GM12878 (cell line): ENCODE measurements at regions not wholly inside any gene's neighbourhood (a gene's known extent, or its start where the extent isn't known, plus 50 kb on each side); places are given as distances from the start of the nearest gene placed in this dataset.

Source experiments
- ATAC-seq: fragments of 200-7000 bp; cut with Tn5 transposase; 3 replicates; pipeline ENCODE4 v1.9.1; 2020; ENCODE audit warnings: mild to moderate bottlenecking, moderate library complexity
- BruUV-seq: library from RNA; stranded (reverse); fragments of 400-500 nt; replicated peaks from 2 replicates; lab custom pipeline; 2021; lab: Mats Ljungman, UMichigan
- CTCF ChIA-PET: fragments of 300-600 bp; sonication (Branson Sonifier 250); formaldehyde crosslinking; extraction: SDS; loops from one replicate; lab custom pipeline; 2021; ENCODE audit warnings: inconsistent platforms; lab: Yijun Ruan, JAX
- POLR2A ChIA-PET: fragments of 350-600 bp; formaldehyde crosslinking; extraction: SDS; loops from one replicate; lab custom pipeline; 2021; ENCODE audit warnings: inconsistent platforms; lab: Charles Lee
- RAD21 ChIA-PET: fragments of 300-600 bp; sonication (Branson Sonifier 250); formaldehyde crosslinking; loops from one replicate; lab custom pipeline; 2023; ENCODE audit warnings: antibody characterized with exemption; ENCODE audit not compliant: unreplicated experiment; lab: Charles Lee
- SMC1A ChIA-PET: fragments of 300-600 bp; sonication (Branson Sonifier 250); formaldehyde crosslinking; loops from one replicate; lab custom pipeline; 2023; ENCODE audit not compliant: unreplicated experiment, uncharacterized antibody; lab: Charles Lee
- DNase-seq: peaks from one replicate; pipeline ENCODE4 v3.0.0-alpha.2; 2011; ENCODE audit warnings: low read depth, low spot score
- FAIRE-seq: peaks from 3 replicates; lab custom pipeline; 2011; peaks lifted over from hg19 to GRCh38; lab: Jason Lieb, UNC
- H2AFZ ChIP-seq: 2 replicates; pipeline ENCODE4 v1.6.0; 2011; ENCODE audit warnings: low read depth, low read length, control low read depth; ENCODE audit not compliant: control insufficient read depth
- H3K27ac ChIP-seq: 2 replicates; pipeline ENCODE4 v1.5.1; 2011; ENCODE audit warnings: control low read depth; ENCODE audit not compliant: control insufficient read depth, insufficient read depth
- H3K27me3 ChIP-seq, 2 experiments: replicated peaks in 1 of 2; 2 replicates each; pipeline versions ENCODE4 v1.6.0 to v1.6.1; 2011; ENCODE audit warnings: low read length in 1 of 2; ENCODE audit not compliant: control insufficient read depth in 2 of 2, insufficient read depth in 2 of 2
- H3K36me3 ChIP-seq, 2 experiments: 2 replicates each; pipeline ENCODE4 v1.5.1; 2011; ENCODE audit warnings: low read length in 1 of 2; ENCODE audit not compliant: control insufficient read depth in 2 of 2, insufficient read depth in 2 of 2
- H3K4me1 ChIP-seq: 2 replicates; pipeline ENCODE4 v1.6.1; 2011; ENCODE audit warnings: mild to moderate bottlenecking, low read length, moderate library complexity, mixed read lengths; ENCODE audit not compliant: control insufficient read depth, insufficient read depth
- H3K4me2 ChIP-seq: 2 replicates; pipeline ENCODE4 v1.6.0; 2011; ENCODE audit warnings: control low read depth; ENCODE audit not compliant: control insufficient read depth, insufficient read depth
- H3K4me3 ChIP-seq: fragments of 200-600 bp; sonication (generic); 2 replicates; pipeline ENCODE4 v1.5.1; 2016
- H3K79me2 ChIP-seq: 2 replicates; pipeline ENCODE4 v1.6.0; 2011; ENCODE audit warnings: low read length; ENCODE audit not compliant: control insufficient read depth, insufficient read depth
- H3K9ac ChIP-seq: 2 replicates; pipeline ENCODE4 v1.8.0; 2011; ENCODE audit warnings: low read length, control low read depth, mixed read lengths; ENCODE audit not compliant: control insufficient read depth, insufficient read depth
- H3K9me3 ChIP-seq: replicated peaks from 3 replicates; pipeline ENCODE4 v1.5.1; 2011; ENCODE audit warnings: mild to moderate bottlenecking, low read length; ENCODE audit not compliant: control insufficient read depth, insufficient read depth
- H4K20me1 ChIP-seq: 2 replicates; pipeline ENCODE4 v1.6.0; 2011; ENCODE audit not compliant: control insufficient read depth, insufficient read depth
- BCLAF1 ChIP-seq: fragments of 450-650 bp; IDR thresholded peaks from 2 replicates; pipeline ENCODE4 v1.6.1; 2017; ENCODE audit warnings: antibody characterized with exemption, mild to moderate bottlenecking, moderate library complexity
- BMI1 ChIP-seq: fragments of 450-650 bp; IDR thresholded peaks from 2 replicates; pipeline ENCODE4 v1.6.1; 2016; ENCODE audit warnings: mild to moderate bottlenecking, moderate library complexity, borderline replicate concordance
- CEBPZ ChIP-seq: fragments of 150-350 bp; IDR thresholded peaks from 2 replicates; pipeline ENCODE4 v1.6.1; 2016; ENCODE audit warnings: low read depth, low read length
- EZH2 ChIP-seq: IDR thresholded peaks from 2 replicates; pipeline ENCODE4 v1.6.1; 2012; ENCODE audit warnings: low read depth, mild to moderate bottlenecking, control low read depth, inconsistent platforms, low read length, borderline replicate concordance; ENCODE audit not compliant: control insufficient read depth
- GABPA ChIP-seq: IDR thresholded peaks from 2 replicates; pipeline ENCODE4 v1.6.1; 2014; ENCODE audit warnings: antibody characterized with exemption, low read depth, mild to moderate bottlenecking, inconsistent platforms
- IRF4 ChIP-seq: IDR thresholded peaks from 2 replicates; pipeline ENCODE4 v1.6.1; 2011; ENCODE audit warnings: low read depth, low read length
- JUND ChIP-seq: IDR thresholded peaks from 2 replicates; pipeline ENCODE4 v1.6.1; 2012; ENCODE audit warnings: low read depth, mild to moderate bottlenecking, low read length, improper control_type of control experiment, moderate library complexity
- MEF2A ChIP-seq: IDR thresholded peaks from 2 replicates; pipeline ENCODE4 v1.6.1; 2011; ENCODE audit warnings: low read depth, mild to moderate bottlenecking, low read length, moderate library complexity; ENCODE audit not compliant: insufficient read depth
- MLLT1 ChIP-seq: fragments of 450-650 bp; IDR thresholded peaks from 2 replicates; pipeline ENCODE4 v1.6.1; 2016; ENCODE audit warnings: mild to moderate bottlenecking
- NFYB ChIP-seq: IDR thresholded peaks from 2 replicates; pipeline ENCODE4 v1.6.1; 2011; ENCODE audit warnings: low read depth, mild to moderate bottlenecking, low read length, improper control_type of control experiment, moderate library complexity; ENCODE audit not compliant: insufficient read depth
- POLR2A ChIP-seq: IDR thresholded peaks from 2 replicates; pipeline ENCODE4 v1.6.1; 2011; ENCODE audit warnings: low read depth, mild to moderate bottlenecking, low read length
- RB1 ChIP-seq: fragments of 450-650 bp; formaldehyde crosslinking; IDR thresholded peaks from 2 replicates; pipeline ENCODE4 v1.6.1; 2017; ENCODE audit warnings: mild to moderate bottlenecking, borderline replicate concordance
- ZNF274 ChIP-seq: IDR thresholded peaks from one replicate; pipeline ENCODE4 v1.8.0; 2011; ENCODE audit not compliant: insufficient read length, insufficient read depth
- ZNF622 ChIP-seq: fragments of 450-650 bp; IDR thresholded peaks from 2 replicates; pipeline ENCODE4 v1.6.1; 2017; ENCODE audit warnings: mild to moderate bottlenecking, inconsistent platforms
- ZSCAN29 ChIP-seq: fragments of 450-650 bp; IDR thresholded peaks from 2 replicates; pipeline ENCODE4 v1.6.1; 2017; ENCODE audit warnings: mild to moderate bottlenecking, moderate library complexity
- WGBS: methylation state at CpG from one replicate; pipeline ENCODE4 v1.1.6; 2016; ENCODE audit warnings: low lambda C conversion rate; ENCODE audit not compliant: insufficient replicate concordance, insufficient coverage; ENCODE audit errors: missing lambda C conversion rate; 5-methylcytosine and 5-hydroxymethylcytosine counted together
- in situ Hi-C: fragments of 300-500 bp; cut with MboI; formaldehyde crosslinking; loops from 9 replicates; pipeline ENCODE4 v1.14.3; 2018; ENCODE audit warnings: mixed read lengths
- intact Hi-C: fragments of 100-400 bp; cut with micrococcal nuclease; formaldehyde crosslinking; loops from one replicate; pipeline ENCODE4 v1.14.2; 2022; ENCODE audit not compliant: unreplicated experiment

- Histone ChIP-seq H2AFZ (no peak overlapping the region; the same call in 1 of the 2 replicates), H3K27me3 (no peaks in the 10 kb centered on the region), H3K4me1 (peaks cover 31% of the 10 kb centered on the region), H3K79me2 (no peaks in the 10 kb centered on the region), H3K36me3 (no peaks in the 10 kb centered on the region), H3K9ac (peak overlapping the region; percentile 17; the same call in 1 of the 2 replicates), H4K20me1 (no peaks in the 10 kb centered on the region), H3K9me3 (peaks cover 3% of the 10 kb centered on the region; the same call in 1 of the 3 replicates), H3K4me2 (peak overlapping the region; percentile 77), H3K4me3 (no peak overlapping the region), H3K27ac (peak overlapping the region; percentile 59)
- no TSS peak for BruUV-seq
- ATAC-seq (peak; percentile 83), FAIRE-seq (peak; percentile 90), DNase-seq (peak; percentile 88)
- RAD21 ChIA-PET = interaction anchor here (0.7 to 3.8 kb wide), 24 partner anchors 8 to 344 kb away, joined by 3 to 55 read pairs (median 5); no protein-coding TSS in a partner anchor
- CTCF ChIA-PET = interaction anchor here (0.6 to 6.0 kb wide), 16 partner anchors 9 to 312 kb away, joined by 3 to 46 read pairs (median 3); no protein-coding TSS in a partner anchor
- intact Hi-C loops = loop anchor here (1.0 to 5.0 kb wide), 7 partner anchors 18 to 355 kb away; partner anchors contain the start of gene IL18R1
- 6% methylated on average over 10 of the region's 10 CpGs for WGBS
- SMC1A ChIA-PET = interaction anchor here (0.8 to 9.3 kb wide), 31 partner anchors 9 to 341 kb away, joined by 3 to 108 read pairs (median 5); no protein-coding TSS in a partner anchor
- in situ Hi-C loops = no loop called here
- POLR2A ChIA-PET = interaction anchor here (0.8 to 3.1 kb wide), 9 partner anchors 10 to 62 kb away, joined by 3 to 17 read pairs (median 8); no protein-coding TSS in a partner anchor
- peak; percentile 76; the same call in 1 of the 2 replicates for TF ChIP-seq BMI1
- no peak for TF ChIP-seq ZNF274
- TF ChIP-seq MEF2A = peak; percentile 77; the same call in 1 of the 2 replicates
- TF ChIP-seq EZH2 = no peak
- TF ChIP-seq GABPA = 0 out of 2 replicates have a peak, but pooled peaks have one; percentile 3
- peak; percentile 98 for TF ChIP-seq IRF4
- TF ChIP-seq BCLAF1 = no peak
- TF ChIP-seq NFYB = no peak
- no peak for TF ChIP-seq CEBPZ
- peak; percentile 83; the same call in 1 of the 2 replicates for TF ChIP-seq JUND
- TF ChIP-seq RB1 = no peak
- TF ChIP-seq ZNF622 = no peak
- TF ChIP-seq POLR2A = no peak
- peak; percentile 83 for TF ChIP-seq MLLT1
- 0 out of 2 replicates have a peak, but pooled peaks have one; percentile 31 for TF ChIP-seq ZSCAN29
Observed at GRCh38 chr2:102082571-102083392, 59.8 kb upstream of the IL1R1 start.
